Activated T-cell treated with anti-CD3 and anti-CD28 coated beads, Interleukin-2, amount 50 U/mL, for 24 hours (primary cell): ENCODE measurements at regions not wholly inside any gene's neighbourhood (a gene's known extent, or its start where the extent isn't known, plus 50 kb on each side); places are given as distances from the start of the nearest gene placed in this dataset.

ENCODE experiments used
- DNase-seq: peaks from one replicate; pipeline ENCODE4 v3.0.0-alpha.2; 2020
- H3K27ac Mint-ChIP-seq: 2 replicates; pipeline ENCODE4 v1.8.0; 2020; ENCODE audit warnings: mild to moderate bottlenecking, mixed read lengths
- H3K27me3 Mint-ChIP-seq: 2 replicates; pipeline ENCODE4 v1.8.0; 2020; ENCODE audit warnings: mixed read lengths
- H3K36me3 Mint-ChIP-seq: 2 replicates; pipeline ENCODE4 v1.8.0; 2020; ENCODE audit warnings: low read depth, mixed read lengths
- H3K4me1 Mint-ChIP-seq: 2 replicates; pipeline ENCODE4 v1.8.0; 2020; ENCODE audit warnings: low read depth, mixed read lengths
- H3K4me3 Mint-ChIP-seq: 2 replicates; pipeline ENCODE4 v1.8.0; 2020; ENCODE audit warnings: mild to moderate bottlenecking, moderate library complexity, mixed read lengths
- H3K9me3 Mint-ChIP-seq: 2 replicates; pipeline ENCODE4 v1.8.0; 2020; ENCODE audit warnings: mixed read lengths

DNA sequence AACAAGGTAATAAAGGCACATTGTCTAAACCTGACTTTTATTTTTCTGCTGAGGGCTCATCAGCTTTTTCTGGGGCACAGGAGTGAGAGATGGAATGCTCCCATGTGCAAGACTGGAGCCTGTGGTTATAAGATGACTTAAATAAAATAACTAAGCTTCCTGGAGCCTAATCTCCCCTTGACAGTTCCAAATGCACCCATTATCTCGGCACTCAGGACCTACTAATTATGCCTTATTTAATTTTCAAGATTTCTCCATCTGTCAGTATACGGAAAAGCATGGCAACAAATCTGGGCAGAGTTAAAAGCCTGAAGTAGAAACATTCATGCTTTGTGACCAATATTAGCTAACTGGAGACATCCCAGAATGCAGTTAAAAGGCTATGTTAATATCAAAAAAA is 416.7 kb upstream of the TEX13C start:
- Mint-ChIP-seq H3K27me3 (peaks cover 12% of the 10 kb centered on the region), H3K36me3 (no peaks in the 10 kb centered on the region), H3K4me1 (no peaks in the 10 kb centered on the region), H3K27ac (no peak overlapping the region), H3K4me3 (no peak overlapping the region), H3K9me3 (no peaks in the 10 kb centered on the region)
- DNase-seq = no peak

DNA sequence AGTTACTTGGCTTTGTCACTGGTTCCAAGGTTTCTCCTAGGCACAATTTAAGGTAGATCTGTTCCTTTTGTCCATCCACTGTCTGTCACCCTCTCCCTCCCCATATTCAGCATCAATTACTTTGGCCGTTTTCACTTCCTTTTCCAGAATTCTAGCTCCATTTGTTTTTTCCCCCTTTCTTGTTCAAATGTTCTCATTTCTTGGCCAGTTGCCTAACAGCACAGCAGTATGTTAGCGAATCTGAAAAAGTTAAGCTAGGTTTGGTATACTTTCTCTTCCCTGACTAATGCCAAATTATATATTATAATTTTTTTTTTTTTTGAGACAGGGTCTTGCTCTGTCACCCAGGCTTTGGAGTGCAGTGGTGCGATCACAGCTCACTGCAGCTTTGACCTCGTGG is 409.1 kb upstream of the TEX13C start:
- no peak for DNase-seq
- Mint-ChIP-seq H3K9me3 (no peaks in the 10 kb centered on the region), H3K4me3 (no peak overlapping the region), H3K36me3 (no peaks in the 10 kb centered on the region), H3K27ac (no peak overlapping the region), H3K27me3 (peaks cover 4% of the 10 kb centered on the region), H3K4me1 (no peaks in the 10 kb centered on the region)

DNA sequence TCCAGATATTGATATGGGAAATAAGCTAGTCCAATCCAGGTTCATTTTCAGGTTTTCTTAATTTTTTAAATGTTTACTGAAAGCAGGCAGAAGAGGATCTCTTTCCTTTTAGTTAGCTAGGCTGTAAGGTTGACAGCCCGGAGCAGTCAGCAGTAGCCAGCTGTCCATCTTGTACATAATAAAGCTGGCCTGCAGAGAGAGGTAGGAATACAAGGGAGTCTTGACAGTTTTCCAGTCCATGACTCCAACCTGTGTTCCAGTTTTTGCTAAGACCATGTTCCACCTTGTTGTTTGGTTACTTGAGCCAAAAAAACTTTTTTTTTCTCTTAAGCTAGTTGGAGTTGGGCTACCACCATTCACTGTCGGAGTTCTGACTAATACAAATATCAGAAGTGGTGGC is 402.7 kb upstream of the TEX13C start:
- peaks cover 2% of the 10 kb centered on the region for H3K27me3 Mint-ChIP-seq
- H3K36me3 Mint-ChIP-seq = no peaks in the 10 kb centered on the region

DNA sequence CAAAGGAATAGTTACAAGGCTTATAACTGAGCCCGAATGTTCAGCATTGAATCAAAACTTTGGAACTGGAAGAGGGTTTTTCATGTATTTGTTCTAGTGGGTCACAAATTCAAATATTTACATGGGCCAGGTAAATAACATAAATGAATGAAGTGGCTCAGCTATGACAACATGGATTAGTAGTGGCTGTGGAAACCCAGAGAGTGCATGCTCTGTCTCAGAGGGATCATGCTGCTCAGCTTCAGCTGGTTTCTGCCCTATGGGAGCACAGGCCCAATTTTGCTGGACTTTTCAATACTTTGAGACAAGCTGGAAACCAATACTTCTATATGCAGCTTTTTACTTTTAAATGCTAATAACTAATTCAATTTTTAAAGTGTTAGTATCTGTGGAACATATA is 394.0 kb upstream of the TEX13C start:
- H3K27me3 Mint-ChIP-seq = peaks cover 12% of the 10 kb centered on the region
- H3K27ac Mint-ChIP-seq = no peak overlapping the region
- no peak for DNase-seq
- H3K9me3 Mint-ChIP-seq = no peaks in the 10 kb centered on the region
- no peaks in the 10 kb centered on the region for H3K36me3 Mint-ChIP-seq
- H3K4me1 Mint-ChIP-seq = no peaks in the 10 kb centered on the region
- no peak overlapping the region for H3K4me3 Mint-ChIP-seq

More for the DNA sequence above, 402.7 kb upstream of the TEX13C start:
- Mint-ChIP-seq H3K4me3 (no peak overlapping the region), H3K9me3 (no peaks in the 10 kb centered on the region), H3K27ac (no peak overlapping the region), H3K4me1 (no peaks in the 10 kb centered on the region)
- no peak for DNase-seq

DNA sequence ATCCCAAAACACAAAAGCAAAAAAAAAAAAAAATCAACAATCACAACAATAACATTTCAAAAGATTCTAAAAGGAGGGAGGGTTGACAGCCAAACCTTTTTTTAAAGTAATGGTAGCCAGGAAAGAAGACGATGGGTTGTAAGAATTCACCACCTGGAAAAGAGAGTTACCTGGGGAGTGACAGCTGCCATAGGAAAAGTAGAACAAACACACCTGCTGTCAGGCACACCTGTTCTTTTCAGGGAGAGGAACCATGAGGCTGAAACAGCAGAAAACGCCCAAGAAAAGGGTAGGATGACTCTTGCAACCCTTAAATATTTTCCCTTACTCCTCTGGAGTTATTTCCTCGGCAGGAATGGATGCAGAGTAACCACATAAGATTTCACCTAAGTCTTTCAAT is 388.4 kb upstream of the TEX13C start:
- Mint-ChIP-seq H3K27ac (no peak overlapping the region), H3K36me3 (no peaks in the 10 kb centered on the region), H3K4me3 (no peak overlapping the region), H3K9me3 (no peaks in the 10 kb centered on the region), H3K4me1 (no peaks in the 10 kb centered on the region), H3K27me3 (peaks cover 11% of the 10 kb centered on the region)
- no peak for DNase-seq

DNA sequence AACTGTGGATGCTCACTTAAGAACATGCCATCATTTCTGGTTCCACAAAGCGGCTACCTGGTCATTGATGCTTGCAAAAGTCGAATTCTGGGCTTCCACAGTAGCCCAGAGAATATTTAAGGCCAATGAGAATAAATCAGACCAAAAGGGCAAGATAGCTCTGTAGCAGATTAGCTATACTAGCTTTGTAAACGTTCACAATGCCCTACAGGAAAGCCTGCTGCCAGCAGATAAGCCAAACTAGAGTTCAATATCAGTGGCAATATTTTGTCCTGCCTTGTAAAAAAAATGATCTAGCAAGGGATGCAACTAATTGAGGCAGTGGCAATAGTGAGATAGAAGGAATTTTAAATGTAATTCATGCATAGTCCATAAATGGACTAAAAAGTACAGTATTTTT is 387.7 kb upstream of the TEX13C start:
- Mint-ChIP-seq H3K36me3 (no peaks in the 10 kb centered on the region), H3K27ac (no peak overlapping the region), H3K4me3 (no peak overlapping the region), H3K27me3 (peaks cover 14% of the 10 kb centered on the region), H3K4me1 (no peaks in the 10 kb centered on the region), H3K9me3 (no peaks in the 10 kb centered on the region)
- no peak for DNase-seq

DNA sequence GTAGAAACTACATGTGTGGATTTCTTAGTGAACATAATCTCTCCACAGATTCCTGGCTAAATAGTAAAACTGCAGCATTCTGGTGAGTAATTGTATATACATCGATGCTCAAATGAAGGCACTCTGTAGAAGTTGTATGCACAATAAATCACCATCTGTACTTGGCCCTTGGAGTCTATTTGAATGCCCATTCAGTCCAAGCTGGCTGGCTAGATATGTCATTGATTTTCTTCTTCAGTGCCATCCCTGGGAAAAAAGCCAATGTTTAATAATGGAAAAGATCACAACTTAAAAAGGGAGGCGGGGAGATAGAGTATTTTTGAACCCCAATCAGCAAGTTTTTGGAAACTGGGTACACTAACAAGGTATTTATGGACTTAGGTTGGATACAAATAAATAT is 381.0 kb upstream of the TEX13C start:
- no peak for DNase-seq
- Mint-ChIP-seq H3K27me3 (peaks cover 26% of the 10 kb centered on the region), H3K36me3 (no peaks in the 10 kb centered on the region), H3K9me3 (no peaks in the 10 kb centered on the region), H3K27ac (no peak overlapping the region), H3K4me3 (no peak overlapping the region), H3K4me1 (no peaks in the 10 kb centered on the region)

DNA sequence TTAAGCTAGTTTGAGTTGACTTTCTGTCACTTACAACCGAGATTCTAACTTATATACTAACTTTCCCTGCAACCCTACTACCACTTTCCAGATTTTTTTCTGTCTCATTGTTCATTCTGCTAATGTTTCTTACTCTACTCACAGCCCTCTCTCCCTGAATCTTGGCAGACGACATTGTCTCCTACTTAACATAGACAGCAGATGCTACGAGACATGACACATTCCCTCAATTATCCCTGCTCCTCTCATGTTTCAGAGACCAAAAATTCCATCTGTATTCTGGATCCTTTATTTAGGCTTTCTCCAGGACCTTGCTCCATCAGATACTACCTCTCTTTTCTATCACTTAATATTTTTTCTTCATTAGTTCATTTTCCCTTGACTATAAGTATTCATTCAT is 379.1 kb upstream of the TEX13C start:
- H3K27ac Mint-ChIP-seq = no peak overlapping the region
- no peaks in the 10 kb centered on the region for H3K9me3 Mint-ChIP-seq
- no peak for DNase-seq
- no peak overlapping the region for H3K4me3 Mint-ChIP-seq
- H3K4me1 Mint-ChIP-seq = no peaks in the 10 kb centered on the region
- H3K27me3 Mint-ChIP-seq = peaks cover 26% of the 10 kb centered on the region
- H3K36me3 Mint-ChIP-seq = no peaks in the 10 kb centered on the region

DNA sequence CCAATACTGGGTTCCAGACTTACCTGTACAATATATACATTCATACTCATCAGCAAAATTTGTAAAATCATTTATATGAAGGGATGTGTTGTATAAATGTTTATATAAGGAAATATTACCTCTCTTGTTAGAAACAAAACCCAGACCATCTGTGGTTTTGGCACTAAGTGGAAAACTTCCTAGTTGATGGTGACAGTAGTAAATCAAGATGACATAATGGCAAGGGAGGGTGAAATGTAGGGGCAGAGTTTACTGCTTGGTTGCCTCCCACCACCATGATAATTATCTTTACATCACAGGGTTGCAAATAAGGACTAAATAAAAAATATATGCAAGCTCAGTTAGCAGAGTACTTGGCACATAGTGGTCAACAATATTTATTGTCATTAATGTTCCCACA is 365.3 kb upstream of the TEX13C start:
- Mint-ChIP-seq H3K4me1 (no peaks in the 10 kb centered on the region), H3K36me3 (no peaks in the 10 kb centered on the region), H3K27ac (no peak overlapping the region), H3K9me3 (no peaks in the 10 kb centered on the region), H3K4me3 (no peak overlapping the region), H3K27me3 (peaks cover 4% of the 10 kb centered on the region)
- DNase-seq = no peak

DNA sequence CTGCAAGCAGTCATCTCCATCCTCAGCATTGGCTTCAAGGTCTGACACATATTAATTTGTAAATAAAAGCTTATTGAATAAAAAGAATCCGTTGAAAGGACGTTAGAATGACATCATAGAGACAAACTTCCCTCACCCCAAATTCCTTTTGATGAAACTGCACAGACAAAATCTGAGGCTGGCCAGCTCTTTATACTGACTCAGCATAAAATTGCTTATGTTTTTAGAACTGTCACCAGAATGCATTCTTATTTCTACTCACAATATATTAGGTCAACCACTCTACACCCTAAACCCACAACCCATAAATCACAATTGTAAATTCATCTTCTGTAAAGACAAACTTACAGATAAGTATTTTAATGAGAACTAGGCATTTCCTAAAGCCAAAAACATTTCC is 359.2 kb upstream of the TEX13C start:
- DNase-seq = no peak
- Mint-ChIP-seq H3K36me3 (no peaks in the 10 kb centered on the region), H3K9me3 (no peaks in the 10 kb centered on the region), H3K27ac (no peak overlapping the region), H3K4me3 (no peak overlapping the region), H3K27me3 (peaks cover 6% of the 10 kb centered on the region), H3K4me1 (no peaks in the 10 kb centered on the region)

DNA sequence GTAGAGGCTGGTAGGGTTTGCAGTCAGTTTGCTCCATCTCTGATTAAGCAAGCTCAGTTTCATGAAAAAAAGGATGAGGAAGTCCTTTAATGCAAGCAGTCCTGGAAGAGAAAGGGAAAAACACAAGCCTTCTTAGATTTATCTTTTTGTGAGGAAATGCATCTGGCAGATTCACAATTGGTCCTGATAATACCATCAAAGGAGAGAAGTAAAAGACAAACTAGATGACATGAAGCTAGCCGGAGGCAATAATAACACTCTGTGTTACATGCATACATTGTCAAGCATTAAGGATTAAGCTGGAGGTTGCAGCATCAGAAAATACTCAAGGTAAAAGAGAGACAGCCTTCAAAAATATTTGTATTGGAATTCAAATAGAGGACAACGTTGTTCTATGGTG is 356.0 kb upstream of the TEX13C start, which contains the start of gene TENM1:
Gene TENM1 (minus strand): TSS at position 101 of the 400 bp plus-strand sequence.
- Mint-ChIP-seq H3K36me3 (no peaks in the 10 kb centered on the region), H3K4me3 (no peak within 1 kb of the TSS), H3K27ac (no peak within 1 kb of the TSS)

DNA sequence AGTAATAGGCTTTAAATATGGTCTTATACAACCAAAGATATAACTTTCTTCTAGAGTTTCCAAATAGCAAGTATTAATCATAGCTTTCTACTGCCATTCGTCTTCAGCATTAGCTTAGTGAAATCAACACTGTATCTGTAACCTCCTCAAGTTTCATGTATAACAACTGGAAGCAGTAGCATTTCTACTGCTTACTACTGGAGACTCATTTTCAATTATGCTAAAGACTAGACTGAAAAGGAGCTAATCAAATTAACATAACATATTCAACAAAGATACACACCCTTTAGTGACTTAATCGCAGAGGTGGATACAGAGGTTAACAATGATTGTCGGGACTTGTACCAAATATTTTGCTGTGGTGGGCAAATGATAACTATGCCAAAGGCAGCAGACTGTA is 344.2 kb upstream of the TEX13C start:
- Mint-ChIP-seq H3K4me3 (no peak overlapping the region), H3K36me3 (no peaks in the 10 kb centered on the region), H3K9me3 (no peaks in the 10 kb centered on the region), H3K27ac (no peak overlapping the region), H3K4me1 (no peaks in the 10 kb centered on the region), H3K27me3 (no peaks in the 10 kb centered on the region)
- DNase-seq = no peak

More for the DNA sequence above, 356.0 kb upstream of the TEX13C start, which contains the start of gene TENM1:
- peaks cover 9% of the 10 kb centered on the region for H3K27me3 Mint-ChIP-seq
- no peaks in the 10 kb centered on the region for H3K9me3 Mint-ChIP-seq
- DNase-seq = no peak
- no peaks in the 10 kb centered on the region for H3K4me1 Mint-ChIP-seq

DNA sequence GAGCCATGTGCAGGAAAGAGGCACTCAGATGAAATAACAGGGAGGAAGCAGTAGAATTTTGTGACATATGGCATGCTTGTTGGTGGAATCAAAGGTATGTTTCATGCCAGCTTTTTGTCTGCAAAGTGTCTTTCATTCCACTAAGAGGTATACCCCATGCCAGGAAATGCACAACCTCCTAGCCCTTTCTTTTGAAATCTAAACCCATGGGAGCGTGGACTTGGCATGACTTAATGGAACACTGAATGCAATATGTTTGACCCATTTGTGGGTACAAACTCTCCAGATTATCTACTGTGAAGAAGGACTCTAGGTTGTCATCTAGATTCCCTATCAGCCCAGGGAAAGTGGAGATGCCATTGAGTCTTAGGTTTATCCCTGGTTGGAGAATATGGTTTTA is 338.3 kb upstream of the TEX13C start:
- no peak overlapping the region for H3K27ac Mint-ChIP-seq
- no peak overlapping the region for H3K4me3 Mint-ChIP-seq
- H3K9me3 Mint-ChIP-seq = no peaks in the 10 kb centered on the region
- H3K27me3 Mint-ChIP-seq = peaks cover 10% of the 10 kb centered on the region
- DNase-seq = no peak
- H3K4me1 Mint-ChIP-seq = no peaks in the 10 kb centered on the region
- H3K36me3 Mint-ChIP-seq = no peaks in the 10 kb centered on the region

DNA sequence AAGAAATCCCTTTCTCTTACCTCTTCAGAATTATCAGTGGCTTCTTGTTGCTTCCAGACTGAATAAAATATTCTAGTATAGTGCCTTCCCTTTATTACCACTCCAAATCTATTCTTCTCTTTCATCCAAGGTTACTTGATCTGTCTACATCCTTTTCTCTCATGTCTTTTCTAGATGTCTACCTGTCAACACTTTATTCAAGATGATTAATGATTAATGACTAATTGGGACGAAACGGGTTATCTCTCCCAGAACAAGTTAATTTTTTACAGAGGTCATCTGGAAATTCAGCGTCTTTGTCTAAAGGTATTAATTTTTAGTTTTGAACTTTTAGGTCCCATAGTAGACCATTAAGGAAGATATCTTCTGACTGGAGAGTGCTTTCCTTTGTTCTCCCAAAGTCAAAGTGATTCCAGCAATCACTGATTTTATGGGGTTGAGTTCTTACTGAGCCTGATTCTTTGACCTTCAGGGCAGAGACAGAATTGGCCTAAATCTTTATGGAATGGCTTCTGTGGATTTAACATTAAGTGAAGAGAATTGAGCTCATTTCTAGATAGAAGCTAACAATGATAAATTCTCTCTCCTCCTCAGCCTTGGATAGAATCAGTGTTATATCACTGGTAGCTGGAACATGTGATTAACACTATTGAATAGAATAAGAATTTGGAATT is 335.4 kb upstream of the TEX13C start:
- Mint-ChIP-seq H3K4me3 (no peak overlapping the region), H3K9me3 (no peaks in the 10 kb centered on the region), H3K36me3 (no peaks in the 10 kb centered on the region), H3K4me1 (no peaks in the 10 kb centered on the region), H3K27me3 (peaks cover 10% of the 10 kb centered on the region), H3K27ac (no peak overlapping the region)
- no peak for DNase-seq

DNA sequence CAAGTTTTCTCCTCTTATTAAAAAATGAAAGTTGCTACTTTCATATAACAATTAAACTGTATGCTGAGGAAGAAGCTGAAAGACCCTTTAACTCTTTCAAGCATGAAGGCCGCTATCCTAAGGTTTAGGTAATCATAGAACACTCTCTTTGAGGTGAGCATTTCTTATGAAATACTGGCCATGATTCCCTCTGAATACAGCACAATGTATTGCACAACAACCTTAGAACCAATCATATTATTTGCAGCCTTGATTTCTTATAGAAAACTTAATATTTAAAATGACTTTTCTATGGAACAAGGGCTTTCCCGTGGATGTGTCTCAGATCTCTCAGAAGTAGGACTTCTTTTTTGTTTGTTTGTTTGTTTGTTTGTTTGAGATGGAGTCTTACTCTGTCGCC is 333.4 kb upstream of the TEX13C start:
- no peak overlapping the region for H3K4me3 Mint-ChIP-seq
- H3K27ac Mint-ChIP-seq = no peak overlapping the region
- no peak for DNase-seq
- no peaks in the 10 kb centered on the region for H3K36me3 Mint-ChIP-seq
- no peaks in the 10 kb centered on the region for H3K9me3 Mint-ChIP-seq
- H3K27me3 Mint-ChIP-seq = peaks cover 6% of the 10 kb centered on the region
- no peaks in the 10 kb centered on the region for H3K4me1 Mint-ChIP-seq

DNA sequence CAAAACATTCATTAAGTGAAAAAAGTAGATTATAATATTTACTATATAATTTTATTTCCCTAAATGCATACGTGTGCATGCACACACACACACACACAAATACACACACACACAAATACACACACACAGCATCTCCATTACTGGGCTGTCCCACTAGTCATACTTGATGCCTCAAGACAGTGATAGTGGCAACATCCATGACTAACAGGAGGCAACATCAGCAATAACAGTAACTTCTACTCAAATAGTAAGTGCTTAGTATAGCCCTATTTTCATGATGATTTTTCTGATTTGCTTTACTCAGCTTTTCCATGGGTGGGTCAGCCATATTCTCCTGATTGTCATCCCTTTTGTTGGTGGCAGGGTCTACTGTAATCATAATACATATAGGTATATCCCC is 325.9 kb upstream of the TEX13C start:
- H3K36me3 Mint-ChIP-seq = no peaks in the 10 kb centered on the region
- no peaks in the 10 kb centered on the region for H3K9me3 Mint-ChIP-seq
- H3K4me3 Mint-ChIP-seq = no peak overlapping the region
- peaks cover 2% of the 10 kb centered on the region for H3K27me3 Mint-ChIP-seq
- DNase-seq = no peak
- H3K27ac Mint-ChIP-seq = no peak overlapping the region
- no peaks in the 10 kb centered on the region for H3K4me1 Mint-ChIP-seq
